GM23248 (cell line): ENCODE measurements at regions not wholly inside any gene's neighbourhood (a gene's known extent, or its start where the extent isn't known, plus 50 kb on each side); places are given as distances from the start of the nearest gene placed in this dataset.

ENCODE experiments used
- DNase-seq: peaks from one replicate; pipeline ENCODE4 v3.0.0-alpha.2; 2015
- H2AFZ ChIP-seq: fragments of 200-600 bp; sonication (generic); 2 replicates; pipeline ENCODE4 v1.6.1; 2016; ENCODE audit warnings: antibody characterized with exemption
- H3F3A ChIP-seq: fragments of 200-600 bp; sonication (generic); 2 replicates; pipeline ENCODE4 v1.6.1; 2016; ENCODE audit warnings: mild to moderate bottlenecking, antibody characterized with exemption, mixed run types; ENCODE audit not compliant: insufficient read depth
- H3K27ac ChIP-seq: fragments of 200-600 bp; sonication (generic); 2 replicates; pipeline ENCODE4 v1.5.1; 2016; ENCODE audit warnings: mild to moderate bottlenecking
- H3K27me3 ChIP-seq: fragments of 200-600 bp; sonication (generic); replicated peaks from 2 replicates; pipeline ENCODE4 v1.6.1; 2016; ENCODE audit warnings: mild to moderate bottlenecking; ENCODE audit not compliant: insufficient read depth
- H3K36me3 ChIP-seq: fragments of 200-600 bp; sonication (generic); 2 replicates; pipeline ENCODE4 v1.6.1; 2016; ENCODE audit warnings: low read depth, mild to moderate bottlenecking
- H3K4me1 ChIP-seq: fragments of 200-600 bp; sonication (generic); 2 replicates; pipeline ENCODE4 v1.6.1; 2016; ENCODE audit warnings: mild to moderate bottlenecking; ENCODE audit not compliant: insufficient read depth
- H3K4me2 ChIP-seq: fragments of 200-600 bp; sonication (generic); one replicate; pipeline ENCODE4 v1.6.1; 2016; ENCODE audit warnings: mild to moderate bottlenecking; ENCODE audit not compliant: unreplicated experiment
- H3K4me3 ChIP-seq: fragments of 200-600 bp; sonication (generic); 2 replicates; pipeline ENCODE4 v1.5.1; 2016; ENCODE audit warnings: mild to moderate bottlenecking
- H3K79me2 ChIP-seq: fragments of 200-600 bp; sonication (generic); 2 replicates; pipeline ENCODE4 v1.6.1; 2016; ENCODE audit warnings: mild to moderate bottlenecking; ENCODE audit not compliant: insufficient read depth
- H3K9ac ChIP-seq: fragments of 200-600 bp; sonication (generic); 2 replicates; pipeline ENCODE4 v1.6.1; 2016; ENCODE audit warnings: mild to moderate bottlenecking
- H3K9me2 ChIP-seq: fragments of 200-600 bp; sonication (generic); 2 replicates; pipeline ENCODE4 v1.6.1; 2016; ENCODE audit warnings: mixed run types, mild to moderate bottlenecking, moderate library complexity; ENCODE audit not compliant: insufficient read depth
- H3K9me3 ChIP-seq: fragments of 200-600 bp; sonication (generic); one replicate; pipeline ENCODE4 v1.6.1; 2017; ENCODE audit warnings: low read depth
- H4K20me1 ChIP-seq: fragments of 200-600 bp; sonication (generic); 2 replicates; pipeline ENCODE4 v1.6.0; 2016; ENCODE audit not compliant: insufficient read depth
- EZH2 ChIP-seq: fragments of 200-600 bp; sonication (generic); IDR thresholded peaks from 2 replicates; pipeline ENCODE4 v1.6.1; 2018; ENCODE audit warnings: antibody characterized with exemption, mild to moderate bottlenecking; ENCODE audit not compliant: insufficient read depth, poor library complexity, severe bottlenecking
- EZH2phosphoT487 ChIP-seq: fragments of 200-600 bp; sonication (generic); IDR thresholded peaks from 2 replicates; pipeline ENCODE4 v1.6.1; 2018; ENCODE audit warnings: antibody characterized with exemption, moderate library complexity, mild to moderate bottlenecking, low read depth; ENCODE audit not compliant: insufficient read depth
- WGBS, 2 experiments: methylation state at CpG; one replicate each; pipeline ENCODE4 v1.1.6; 2015 to 2017; ENCODE audit warnings: low lambda C conversion rate in 2 of 2, low coverage in 1 of 2; ENCODE audit errors: missing lambda C conversion rate in 2 of 2; 5-methylcytosine and 5-hydroxymethylcytosine counted together
- in situ Hi-C: fragments of 300-500 bp; cut with MboI; formaldehyde crosslinking; loops from 2 replicates; pipeline ENCODE4 v1.15.0; 2020

- H3K36me3 ChIP-seq = no peaks in the 10 kb centered on the region
- no peaks in the 10 kb centered on the region for H3K27me3 ChIP-seq
- H3K9me3 ChIP-seq = no peaks in the 10 kb centered on the region
- TF ChIP-seq EZH2phosphoT487 (no peak), EZH2 (no peak)
- H3K9ac ChIP-seq = no peak overlapping the region
- DNase-seq = no peak
- no peak overlapping the region for H3K4me3 ChIP-seq
- in situ Hi-C loops = no loop called here
- H3K27ac ChIP-seq = no peak overlapping the region
- no peaks in the 10 kb centered on the region for H3K79me2 ChIP-seq
- H2AFZ ChIP-seq = no peak overlapping the region
- H3F3A ChIP-seq = no peaks in the 10 kb centered on the region
- WGBS, 2 experiments = 66% methylated on average over 12 of the region's 12 CpGs
- H3K4me1 ChIP-seq = no peaks in the 10 kb centered on the region
- H3K9me2 ChIP-seq = no peaks in the 10 kb centered on the region
- H4K20me1 ChIP-seq = no peaks in the 10 kb centered on the region
- no peak overlapping the region for H3K4me2 ChIP-seq
Measured at GRCh38 chr10:128814024-128814423, 653.0 kb upstream of the MGMT start.

DNA sequence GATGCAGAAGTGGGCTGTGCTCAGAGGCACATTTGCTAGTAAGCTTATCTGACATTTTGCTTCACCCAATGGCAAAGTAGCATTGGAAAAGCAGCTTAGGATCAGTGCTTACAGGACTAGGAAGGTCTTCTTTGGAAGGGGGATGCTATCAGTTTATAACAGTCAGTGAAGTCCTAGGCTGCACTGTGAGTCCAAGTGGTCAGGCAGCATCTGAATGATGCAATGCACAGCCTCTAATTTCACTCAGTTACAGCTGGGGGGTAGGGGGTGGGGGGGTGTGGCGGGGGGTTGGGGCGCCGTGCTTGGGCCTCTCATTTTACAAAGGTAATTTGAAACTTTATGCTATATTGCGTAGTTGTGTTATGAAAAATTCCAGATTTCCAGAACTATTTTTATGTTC, 652.3 kb upstream of the MGMT start:
- H3K4me2 ChIP-seq = no peak overlapping the region
- no peak overlapping the region for H3K4me3 ChIP-seq
- in situ Hi-C loops = no loop called here
- no peaks in the 10 kb centered on the region for H3K79me2 ChIP-seq
- no peak for TF ChIP-seq EZH2phosphoT487
- TF ChIP-seq EZH2 = no peak
- H3K9me2 ChIP-seq = no peaks in the 10 kb centered on the region
- no peak for DNase-seq
- H3K27me3 ChIP-seq = no peaks in the 10 kb centered on the region
- H3K27ac ChIP-seq = no peak overlapping the region
- no peaks in the 10 kb centered on the region for H3K9me3 ChIP-seq
- H4K20me1 ChIP-seq = no peaks in the 10 kb centered on the region
- no peaks in the 10 kb centered on the region for H3F3A ChIP-seq
- H3K36me3 ChIP-seq = no peaks in the 10 kb centered on the region
- H3K4me1 ChIP-seq = no peaks in the 10 kb centered on the region
- no peak overlapping the region for H2AFZ ChIP-seq
- 63 to 64% methylated on average over 4 of the region's 4 CpGs for WGBS, 2 experiments
- H3K9ac ChIP-seq = no peak overlapping the region

GRCh38 chr10:128816726-128817125, 650.3 kb upstream of the MGMT start:
- Histone ChIP-seq H2AFZ (no peak overlapping the region), H3K4me3 (no peak overlapping the region), H3K27ac (no peak overlapping the region), H4K20me1 (no peaks in the 10 kb centered on the region), H3K36me3 (no peaks in the 10 kb centered on the region), H3K27me3 (no peaks in the 10 kb centered on the region), H3K4me2 (no peak overlapping the region), H3K9ac (no peak overlapping the region), H3F3A (no peaks in the 10 kb centered on the region), H3K79me2 (no peaks in the 10 kb centered on the region), H3K9me3 (no peaks in the 10 kb centered on the region), H3K9me2 (no peaks in the 10 kb centered on the region), H3K4me1 (no peaks in the 10 kb centered on the region)
- no peak for DNase-seq
- in situ Hi-C loops = no loop called here
- TF ChIP-seq EZH2 (no peak), EZH2phosphoT487 (no peak)
- 28 to 47% methylated on average over 2 of the region's 2 CpGs for WGBS, 2 experiments

DNA sequence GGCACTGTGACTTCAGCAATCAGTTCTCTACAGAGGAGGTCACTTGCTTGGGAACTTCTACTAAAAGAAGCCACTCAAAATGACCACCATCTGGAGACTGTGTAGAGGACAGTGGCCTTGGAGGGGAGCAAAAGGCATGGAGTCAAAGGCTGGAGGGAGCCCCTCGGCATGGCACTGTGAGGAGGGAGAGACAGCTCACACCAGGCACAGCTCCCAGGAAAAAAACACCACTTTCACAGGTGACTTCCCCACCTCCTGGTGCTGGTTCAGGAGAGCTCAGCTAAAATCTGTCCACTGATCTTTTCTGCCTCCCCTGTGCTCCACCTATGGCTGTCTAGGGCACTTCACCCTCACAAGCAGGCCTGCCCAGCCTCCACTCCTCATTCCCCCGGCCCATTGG, 649.4 kb upstream of the MGMT start:
- Histone ChIP-seq H3K9me2 (no peaks in the 10 kb centered on the region), H3K27ac (no peak overlapping the region), H2AFZ (no peak overlapping the region), H3K4me3 (no peak overlapping the region), H3K79me2 (no peaks in the 10 kb centered on the region), H3K4me1 (no peaks in the 10 kb centered on the region), H4K20me1 (no peaks in the 10 kb centered on the region), H3K9me3 (no peaks in the 10 kb centered on the region), H3F3A (no peaks in the 10 kb centered on the region), H3K4me2 (no peak overlapping the region), H3K27me3 (no peaks in the 10 kb centered on the region), H3K36me3 (no peaks in the 10 kb centered on the region), H3K9ac (no peak overlapping the region)
- in situ Hi-C loops = no loop called here
- TF ChIP-seq EZH2phosphoT487 (no peak), EZH2 (no peak)
- 22 to 23% methylated on average over 2 of the region's 2 CpGs for WGBS, 2 experiments
- no peak for DNase-seq

DNA sequence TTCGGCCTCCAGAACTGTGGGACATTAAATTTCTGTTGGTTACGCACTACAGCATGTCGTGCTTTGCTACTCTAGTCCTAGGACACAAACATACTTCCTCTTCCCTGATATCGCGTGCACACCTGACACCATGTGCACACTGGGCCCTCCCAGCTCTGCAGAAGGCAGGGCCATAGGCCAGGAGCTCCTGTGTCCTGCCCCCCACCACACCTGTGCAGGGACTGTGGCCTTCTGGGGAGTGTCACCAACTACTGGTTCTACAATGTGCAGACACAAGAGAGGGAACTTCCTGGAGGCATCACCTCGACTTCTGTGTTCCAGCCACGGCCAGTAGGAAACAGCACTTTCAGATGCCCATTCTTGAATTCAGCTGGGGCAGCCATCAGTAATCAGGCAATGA, 646.4 kb upstream of the MGMT start:
- no peaks in the 10 kb centered on the region for H3K27me3 ChIP-seq
- H3K79me2 ChIP-seq = no peaks in the 10 kb centered on the region
- no peak overlapping the region for H2AFZ ChIP-seq
- 11 to 20% methylated on average over 7 of the region's 7 CpGs for WGBS, 2 experiments
- no peaks in the 10 kb centered on the region for H3K4me1 ChIP-seq
- no peak for DNase-seq
- no peak overlapping the region for H3K4me3 ChIP-seq
- no peak overlapping the region for H3K4me2 ChIP-seq
- H3K36me3 ChIP-seq = no peaks in the 10 kb centered on the region
- H4K20me1 ChIP-seq = no peaks in the 10 kb centered on the region
- no peaks in the 10 kb centered on the region for H3K9me2 ChIP-seq
- in situ Hi-C loops = no loop called here
- TF ChIP-seq EZH2 (no peak), EZH2phosphoT487 (no peak)
- no peaks in the 10 kb centered on the region for H3F3A ChIP-seq
- no peak overlapping the region for H3K27ac ChIP-seq
- no peak overlapping the region for H3K9ac ChIP-seq
- no peaks in the 10 kb centered on the region for H3K9me3 ChIP-seq
